ENCODE measurements at regions not wholly inside any gene's neighbourhood (a gene's known extent, or its start where the extent isn't known, plus 50 kb on each side); places are given as distances from the start of the nearest gene placed in this dataset.

GRCh38 chr4:181161669-181162068, 1081.5 kb upstream of the TENM3 start:
- TF ChIP-seq, protein P1, sequence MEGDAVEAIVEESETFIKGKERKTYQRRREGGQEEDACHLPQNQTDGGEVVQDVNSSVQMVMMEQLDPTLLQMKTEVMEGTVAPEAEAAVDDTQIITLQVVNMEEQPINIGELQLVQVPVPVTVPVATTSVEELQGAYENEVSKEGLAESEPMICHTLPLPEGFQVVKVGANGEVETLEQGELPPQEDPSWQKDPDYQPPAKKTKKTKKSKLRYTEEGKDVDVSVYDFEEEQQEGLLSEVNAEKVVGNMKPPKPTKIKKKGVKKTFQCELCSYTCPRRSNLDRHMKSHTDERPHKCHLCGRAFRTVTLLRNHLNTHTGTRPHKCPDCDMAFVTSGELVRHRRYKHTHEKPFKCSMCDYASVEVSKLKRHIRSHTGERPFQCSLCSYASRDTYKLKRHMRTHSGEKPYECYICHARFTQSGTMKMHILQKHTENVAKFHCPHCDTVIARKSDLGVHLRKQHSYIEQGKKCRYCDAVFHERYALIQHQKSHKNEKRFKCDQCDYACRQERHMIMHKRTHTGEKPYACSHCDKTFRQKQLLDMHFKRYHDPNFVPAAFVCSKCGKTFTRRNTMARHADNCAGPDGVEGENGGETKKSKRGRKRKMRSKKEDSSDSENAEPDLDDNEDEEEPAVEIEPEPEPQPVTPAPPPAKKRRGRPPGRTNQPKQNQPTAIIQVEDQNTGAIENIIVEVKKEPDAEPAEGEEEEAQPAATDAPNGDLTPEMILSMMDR (IDR thresholded peaks at IDR 0.05 in 2 of 3, conservative IDR thresholded peaks at IDR 0.05 in 1 of 3; ENCODE audit: borderline replicate concordance in 1 of 3, insufficient read depth in 1 of 3, low read depth in 2 of 3, low read length in 2 of 3) = no peak
- TF ChIP-seq SP1 (IDR thresholded peaks at IDR 0.05; ENCODE audit: low read depth) (no peak), RAD21 (IDR thresholded peaks at IDR 0.05; ENCODE audit: low read depth) (no peak), POLR2A (IDR thresholded peaks at IDR 0.05; ENCODE audit: borderline replicate concordance, extremely low read depth, insufficient read depth, insufficient read length) (no peak), POLR2AphosphoS5 (IDR thresholded peaks at IDR 0.05; ENCODE audit: low read depth, low read length) (no peak), EZH2 (IDR thresholded peaks at IDR 0.05) (no peak), FOSL1 (IDR thresholded peaks at IDR 0.05; ENCODE audit: low read depth) (no peak)
- TF ChIP-seq, protein P2, sequence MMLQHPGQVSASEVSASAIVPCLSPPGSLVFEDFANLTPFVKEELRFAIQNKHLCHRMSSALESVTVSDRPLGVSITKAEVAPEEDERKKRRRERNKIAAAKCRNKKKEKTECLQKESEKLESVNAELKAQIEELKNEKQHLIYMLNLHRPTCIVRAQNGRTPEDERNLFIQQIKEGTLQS (IDR thresholded peaks at IDR 0.05) = no peak
- TF ChIP-seq, protein P3, sequence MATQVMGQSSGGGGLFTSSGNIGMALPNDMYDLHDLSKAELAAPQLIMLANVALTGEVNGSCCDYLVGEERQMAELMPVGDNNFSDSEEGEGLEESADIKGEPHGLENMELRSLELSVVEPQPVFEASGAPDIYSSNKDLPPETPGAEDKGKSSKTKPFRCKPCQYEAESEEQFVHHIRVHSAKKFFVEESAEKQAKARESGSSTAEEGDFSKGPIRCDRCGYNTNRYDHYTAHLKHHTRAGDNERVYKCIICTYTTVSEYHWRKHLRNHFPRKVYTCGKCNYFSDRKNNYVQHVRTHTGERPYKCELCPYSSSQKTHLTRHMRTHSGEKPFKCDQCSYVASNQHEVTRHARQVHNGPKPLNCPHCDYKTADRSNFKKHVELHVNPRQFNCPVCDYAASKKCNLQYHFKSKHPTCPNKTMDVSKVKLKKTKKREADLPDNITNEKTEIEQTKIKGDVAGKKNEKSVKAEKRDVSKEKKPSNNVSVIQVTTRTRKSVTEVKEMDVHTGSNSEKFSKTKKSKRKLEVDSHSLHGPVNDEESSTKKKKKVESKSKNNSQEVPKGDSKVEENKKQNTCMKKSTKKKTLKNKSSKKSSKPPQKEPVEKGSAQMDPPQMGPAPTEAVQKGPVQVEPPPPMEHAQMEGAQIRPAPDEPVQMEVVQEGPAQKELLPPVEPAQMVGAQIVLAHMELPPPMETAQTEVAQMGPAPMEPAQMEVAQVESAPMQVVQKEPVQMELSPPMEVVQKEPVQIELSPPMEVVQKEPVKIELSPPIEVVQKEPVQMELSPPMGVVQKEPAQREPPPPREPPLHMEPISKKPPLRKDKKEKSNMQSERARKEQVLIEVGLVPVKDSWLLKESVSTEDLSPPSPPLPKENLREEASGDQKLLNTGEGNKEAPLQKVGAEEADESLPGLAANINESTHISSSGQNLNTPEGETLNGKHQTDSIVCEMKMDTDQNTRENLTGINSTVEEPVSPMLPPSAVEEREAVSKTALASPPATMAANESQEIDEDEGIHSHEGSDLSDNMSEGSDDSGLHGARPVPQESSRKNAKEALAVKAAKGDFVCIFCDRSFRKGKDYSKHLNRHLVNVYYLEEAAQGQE (IDR thresholded peaks at IDR 0.05; ENCODE audit: low read depth) = no peak

Measured in HCT116 (cell line).